Sigmoid colon (tissue), 6 donors: ENCODE measurements at regions not wholly inside any gene's neighbourhood (a gene's known extent, or its start where the extent isn't known, plus 50 kb on each side); places are given as distances from the start of the nearest gene placed in this dataset.

ENCODE experiments used
- DNase-seq: peaks from one replicate; pipeline ENCODE4 v3.0.0-alpha.2; 2019
- H3K27ac ChIP-seq, 4 donors: fragments of 200-600 bp; sonication (generic); one replicate each; pipeline ENCODE4 v1.5.1; 2016 to 2019; ENCODE audit warnings: mild to moderate bottlenecking in 1 of 4
- H3K27me3 ChIP-seq, 3 donors: fragments of 200-600 bp; sonication (generic); one replicate each; pipeline ENCODE4 v1.5.1; 2019; ENCODE audit warnings: mild to moderate bottlenecking in 1 of 3
- H3K36me3 ChIP-seq, 4 donors: fragments of 200-600 bp; sonication (generic); one replicate each; pipeline ENCODE4 v1.5.1; 2016 to 2019
- H3K4me1 ChIP-seq, 4 donors: fragments of 200-600 bp; sonication (generic); one replicate each; pipeline ENCODE4 v1.5.1; 2017 to 2019
- H3K4me3 ChIP-seq, 4 donors: fragments of 200-600 bp; sonication (generic); one replicate each; pipeline ENCODE4 v1.5.1; 2017 to 2019; ENCODE audit warnings: mild to moderate bottlenecking in 2 of 4, moderate library complexity in 1 of 4
- H3K9me3 ChIP-seq, 4 donors: fragments of 200-600 bp in 3 of 4; sonication (generic) in 3 of 4; one replicate each; pipeline versions ENCODE4 v1.5.1 to v1.6.1; 2013 to 2019
- CTCF ChIP-seq, 4 experiments: fragments of 450-650 bp in 3 of 4; fragments of 200-600 bp in 1 of 4; IDR thresholded peaks; one replicate each; pipeline ENCODE4 v1.5.1; 2016 to 2019; ENCODE audit warnings: antibody characterized with exemption in 4 of 4, mild to moderate bottlenecking in 3 of 4, moderate library complexity in 2 of 4
- EP300 ChIP-seq, 4 donors: sonication (generic); formaldehyde crosslinking; IDR thresholded peaks; one replicate each; pipeline ENCODE4 v1.6.1; 2017; ENCODE audit warnings: antibody characterized with exemption in 4 of 4
- POLR2A ChIP-seq, 2 donors: fragments of 450-650 bp; IDR thresholded peaks; one replicate each; pipeline ENCODE4 v1.6.1; 2016; ENCODE audit warnings: antibody characterized with exemption in 2 of 2, mild to moderate bottlenecking in 2 of 2, moderate library complexity in 2 of 2
- POLR2AphosphoS5 ChIP-seq, 4 donors: sonication (generic); formaldehyde crosslinking; IDR thresholded peaks; one replicate each; pipeline ENCODE4 v1.6.1; 2017; ENCODE audit warnings: antibody characterized with exemption in 4 of 4
- WGBS, 2 donors: extraction: QIAGEN DNeasy Blood & Tissue Kit; methylation state at CpG; one replicate each; pipeline ENCODE4 v1.1.7; 2013; 5-methylcytosine and 5-hydroxymethylcytosine counted together
- intact Hi-C: fragments of 100-400 bp; cut with DNase I; formaldehyde crosslinking; loops from one replicate; pipeline ENCODE4 v1.15.1; 2023
- donor health status: healthy with polysubstance abuse.
- donor health status: healthy.

- Histone ChIP-seq H3K27me3 (no peaks in the 10 kb centered on the region), H3K4me3 (no peak overlapping the region), H3K9me3 (no peaks in the 10 kb centered on the region), H3K36me3 (no peaks in the 10 kb centered on the region), H3K4me1 (peaks cover 0 to 20% (median 15%) of the 10 kb centered on the region in 4 donors), H3K27ac (no peak overlapping the region)
- intact Hi-C loops = no loop called here
- TF ChIP-seq POLR2AphosphoS5 (IDR thresholded peaks at IDR 0.05) = no peak
- no peak for DNase-seq
- WGBS, 2 donors = 94% methylated on average over 18 of the region's 18 CpGs
Measured at GRCh38 chr17:77291591-77292386, 151.0 kb downstream of the SEC14L1 start.

- Histone ChIP-seq H3K27me3 (no peaks in the 10 kb centered on the region), H3K4me1 (no peaks in the 10 kb centered on the region), H3K36me3 (no peaks in the 10 kb centered on the region), H3K27ac (no peak overlapping the region), H3K4me3 (no peak overlapping the region), H3K9me3 (peaks cover 0 to 4% (median 0%) of the 10 kb centered on the region in 4 donors)
- TF ChIP-seq EP300 (IDR thresholded peaks at IDR 0.05) (no peak), POLR2A (IDR thresholded peaks at IDR 0.05) (no peak), CTCF (IDR thresholded peaks at IDR 0.05) (no peak), POLR2AphosphoS5 (IDR thresholded peaks at IDR 0.05) (no peak)
- 94 to 96% methylated on average over 20 of the region's 20 CpGs for WGBS, 2 donors
- intact Hi-C loops = no loop called here
- DNase-seq = no peak
Measured at GRCh38 chr17:77294761-77295160, 154.0 kb downstream of the SEC14L1 start.

- WGBS, 2 donors = 60 to 84% methylated on average over 12 of the region's 12 CpGs
- intact Hi-C loops = no loop called here
- H3K27me3 ChIP-seq = no peaks in the 10 kb centered on the region
- TF ChIP-seq CTCF (IDR thresholded peaks at IDR 0.05) (no peak), EP300 (IDR thresholded peaks at IDR 0.05) (no peak), POLR2AphosphoS5 (IDR thresholded peaks at IDR 0.05) (no peak), POLR2A (IDR thresholded peaks at IDR 0.05) (no peak)
- H3K4me1 ChIP-seq = no peaks in the 10 kb centered on the region
- DNase-seq = no peak
- no peak overlapping the region for H3K27ac ChIP-seq
- H3K4me3 ChIP-seq = no peak overlapping the region
- H3K36me3 ChIP-seq = no peaks in the 10 kb centered on the region
- peaks cover 0 to 4% (median 0%) of the 10 kb centered on the region in 4 donors for H3K9me3 ChIP-seq
Measured at GRCh38 chr17:77295241-77295853, 154.6 kb downstream of the SEC14L1 start.

- intact Hi-C loops = no loop called here
- 97% methylated on average over 6 of the region's 6 CpGs for WGBS, 2 donors
- no peak for DNase-seq
Measured at GRCh38 chr17:77296769-77297409, 156.1 kb downstream of the SEC14L1 start.

More at GRCh38 chr17:77296769-77297409, 156.1 kb downstream of the SEC14L1 start:
- Histone ChIP-seq H3K27me3 (no peaks in the 10 kb centered on the region), H3K27ac (no peak overlapping the region), H3K9me3 (peaks cover 0 to 4% (median 0%) of the 10 kb centered on the region in 4 donors), H3K36me3 (no peaks in the 10 kb centered on the region), H3K4me1 (no peaks in the 10 kb centered on the region), H3K4me3 (no peak overlapping the region)
- TF ChIP-seq POLR2A (IDR thresholded peaks at IDR 0.05) (no peak), POLR2AphosphoS5 (IDR thresholded peaks at IDR 0.05) (no peak), CTCF (IDR thresholded peaks at IDR 0.05) (no peak), EP300 (IDR thresholded peaks at IDR 0.05) (no peak)
